MCF 10A (cell line): ENCODE measurements at regions not wholly inside any gene's neighbourhood (a gene's known extent, or its start where the extent isn't known, plus 50 kb on each side); places are given as distances from the start of the nearest gene placed in this dataset.

ENCODE experiments used
- BruUV-seq: library from RNA; stranded (reverse); fragments of 400-500 nt; replicated peaks from 2 replicates; lab custom pipeline; 2021; lab: Mats Ljungman, UMichigan
- CTCF ChIA-PET: fragments of 300-600 bp; sonication (Branson Sonifier 250); formaldehyde crosslinking; extraction: SDS; loops from one replicate; lab custom pipeline; 2021; ENCODE audit warnings: antibody characterized with exemption, inconsistent platforms; lab: Yijun Ruan, JAX
- POLR2A ChIA-PET: fragments of 300-600, 350-650 bp; sonication (Branson Sonifier 250); formaldehyde crosslinking; extraction: SDS; loops from one replicate; lab custom pipeline; 2020; ENCODE audit warnings: antibody characterized with exemption, inconsistent platforms; lab: Yijun Ruan, JAX
- DNase-seq: peaks from one replicate; pipeline ENCODE4 v3.0.0-alpha.2; 2018; ENCODE audit not compliant: unreplicated experiment
- H3K27ac Mint-ChIP-seq: one replicate; pipeline ENCODE4 v1.8.0; 2022; ENCODE audit warnings: mild to moderate bottlenecking, low read depth, mixed read lengths; ENCODE audit not compliant: unreplicated experiment
- H3K27me3 Mint-ChIP-seq: one replicate; pipeline ENCODE4 v1.8.0; 2022; ENCODE audit warnings: mixed read lengths; ENCODE audit not compliant: insufficient read depth, unreplicated experiment
- H3K36me3 Mint-ChIP-seq: one replicate; pipeline ENCODE4 v1.8.0; 2022; ENCODE audit warnings: mild to moderate bottlenecking, moderate library complexity, mixed read lengths; ENCODE audit not compliant: insufficient read depth, unreplicated experiment
- H3K4me1 Mint-ChIP-seq: one replicate; pipeline ENCODE4 v1.8.0; 2022; ENCODE audit warnings: mixed read lengths; ENCODE audit not compliant: insufficient read depth, unreplicated experiment
- H3K4me3 Mint-ChIP-seq: one replicate; pipeline ENCODE4 v1.8.0; 2022; ENCODE audit warnings: mild to moderate bottlenecking, moderate library complexity, mixed read lengths; ENCODE audit not compliant: unreplicated experiment
- H3K9me3 Mint-ChIP-seq: one replicate; pipeline ENCODE4 v1.8.0; 2022; ENCODE audit warnings: mixed read lengths; ENCODE audit not compliant: unreplicated experiment
- intact Hi-C: fragments of 100-400 bp; cut with micrococcal nuclease; formaldehyde crosslinking; loops from 2 replicates; pipeline ENCODE4 v1.14.1; 2022
- TF ChIP-seq, protein P1 (sequence below): fragments of 200-600 bp; IDR thresholded peaks from one replicate; pipeline ENCODE4 v1.8.0; 2022; ENCODE audit warnings: antibody characterized with exemption, mild to moderate bottlenecking; ENCODE audit not compliant: unreplicated experiment

DNA sequence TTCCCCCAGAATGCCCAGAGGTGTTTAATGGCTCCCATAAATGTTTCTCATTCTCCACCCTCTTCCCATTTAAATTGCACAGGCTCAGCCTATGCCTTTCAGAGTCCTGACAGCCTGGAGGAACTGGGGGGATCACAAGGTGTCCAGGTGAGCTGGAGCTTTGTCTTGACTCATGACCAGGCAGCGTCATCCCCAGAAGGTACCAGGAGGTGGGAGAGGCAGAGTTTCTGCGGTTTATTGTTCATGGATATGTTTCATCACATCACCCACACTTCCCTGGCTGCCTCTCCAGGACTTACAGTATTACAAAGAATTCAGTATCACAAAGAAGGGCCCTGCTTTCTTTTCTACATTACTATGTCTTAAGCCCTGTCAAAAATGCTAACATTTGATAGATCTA lies 103.2 kb upstream of the GALNT18 start:
- BruUV-seq, result no TSS peak
- Mint-ChIP-seq H3K4me1 (peaks cover 16% of the 10 kb centered on the region), H3K27ac (peak overlapping the region; percentile 46), H3K9me3 (peaks cover 12% of the 10 kb centered on the region), H3K36me3 (no peaks in the 10 kb centered on the region), H3K27me3 (no peaks in the 10 kb centered on the region), H3K4me3 (no peak overlapping the region)
- TF ChIP-seq, protein P1, sequence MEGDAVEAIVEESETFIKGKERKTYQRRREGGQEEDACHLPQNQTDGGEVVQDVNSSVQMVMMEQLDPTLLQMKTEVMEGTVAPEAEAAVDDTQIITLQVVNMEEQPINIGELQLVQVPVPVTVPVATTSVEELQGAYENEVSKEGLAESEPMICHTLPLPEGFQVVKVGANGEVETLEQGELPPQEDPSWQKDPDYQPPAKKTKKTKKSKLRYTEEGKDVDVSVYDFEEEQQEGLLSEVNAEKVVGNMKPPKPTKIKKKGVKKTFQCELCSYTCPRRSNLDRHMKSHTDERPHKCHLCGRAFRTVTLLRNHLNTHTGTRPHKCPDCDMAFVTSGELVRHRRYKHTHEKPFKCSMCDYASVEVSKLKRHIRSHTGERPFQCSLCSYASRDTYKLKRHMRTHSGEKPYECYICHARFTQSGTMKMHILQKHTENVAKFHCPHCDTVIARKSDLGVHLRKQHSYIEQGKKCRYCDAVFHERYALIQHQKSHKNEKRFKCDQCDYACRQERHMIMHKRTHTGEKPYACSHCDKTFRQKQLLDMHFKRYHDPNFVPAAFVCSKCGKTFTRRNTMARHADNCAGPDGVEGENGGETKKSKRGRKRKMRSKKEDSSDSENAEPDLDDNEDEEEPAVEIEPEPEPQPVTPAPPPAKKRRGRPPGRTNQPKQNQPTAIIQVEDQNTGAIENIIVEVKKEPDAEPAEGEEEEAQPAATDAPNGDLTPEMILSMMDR, result no peak
- DNase-seq, result peak; percentile 77
- intact Hi-C loops, result no loop called here
- ChIA-PET POLR2A (interaction anchor here (1.0 to 1.1 kb wide), 2 partner anchors 13 to 141 kb away, joined by 3 to 4 read pairs; no protein-coding TSS in a partner anchor), CTCF (interaction anchor here (0.6 to 1.3 kb wide), 2 partner anchors 63 to 368 kb away, joined by 3 to 4 read pairs; no protein-coding TSS in a partner anchor)

DNA sequence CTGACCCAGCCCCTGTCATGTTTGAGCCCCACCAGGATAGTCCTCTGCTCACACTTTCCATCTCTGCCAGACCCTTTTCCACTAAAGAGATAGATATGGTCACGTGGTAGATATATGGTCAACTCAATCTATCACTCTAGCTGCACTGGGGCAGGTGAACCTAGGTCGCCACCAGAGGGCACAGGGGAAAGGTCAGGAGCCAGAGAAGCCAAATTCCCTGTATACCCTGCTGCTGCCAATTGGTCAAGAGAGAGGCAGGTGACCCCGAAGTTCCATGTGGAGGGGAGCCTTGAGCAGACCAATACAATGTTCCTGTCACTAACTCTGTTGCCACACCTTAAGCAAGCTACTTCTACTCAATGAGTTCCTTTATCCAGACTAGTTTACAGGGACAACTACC lies 101.1 kb upstream of the GALNT18 start:
- ChIA-PET CTCF (interaction anchor here (0.7 to 0.9 kb wide), 2 partner anchors 34 to 65 kb away, joined by 3 to 4 read pairs; no protein-coding TSS in a partner anchor), POLR2A (no interaction called here)
- Mint-ChIP-seq H3K27me3 (no peaks in the 10 kb centered on the region), H3K9me3 (peaks cover 12% of the 10 kb centered on the region), H3K4me1 (peaks cover 19% of the 10 kb centered on the region), H3K36me3 (no peaks in the 10 kb centered on the region), H3K27ac (no peak overlapping the region), H3K4me3 (no peak overlapping the region)
- no TSS peak for BruUV-seq
- no peak for DNase-seq
- intact Hi-C loops, result no loop called here
- TF ChIP-seq, protein P1, result no peak

DNA sequence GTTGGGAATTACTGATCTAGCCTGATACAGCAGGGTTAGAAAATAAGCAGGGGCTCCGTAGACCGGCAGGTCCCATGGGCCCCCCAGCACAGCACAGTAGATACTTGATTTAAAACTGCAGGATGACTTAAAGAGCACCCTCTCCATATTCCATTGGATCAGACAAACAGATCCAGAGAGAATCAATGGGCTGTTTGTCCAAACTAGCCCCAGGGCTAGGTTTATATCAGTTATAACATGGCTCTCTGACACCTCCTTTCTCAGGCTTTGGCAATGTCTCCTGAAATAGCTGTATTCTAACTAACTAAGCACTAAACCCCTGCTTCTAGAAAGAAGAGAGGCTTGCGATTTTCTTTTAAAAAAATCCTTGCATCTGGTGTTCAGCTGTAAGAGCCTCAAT lies 100.4 kb upstream of the GALNT18 start:
- Mint-ChIP-seq H3K4me1 (peaks cover 25% of the 10 kb centered on the region), H3K27me3 (no peaks in the 10 kb centered on the region), H3K4me3 (no peak overlapping the region), H3K36me3 (peaks cover 1% of the 10 kb centered on the region), H3K27ac (no peak overlapping the region), H3K9me3 (peaks cover 6% of the 10 kb centered on the region)
- POLR2A ChIA-PET, result no interaction called here
- intact Hi-C loops, result no loop called here
- CTCF ChIA-PET, result interaction anchor here (0.7 to 0.9 kb wide), 3 partner anchors 23 to 65 kb away, joined by 3 to 4 read pairs (median 3); no protein-coding TSS in a partner anchor
- TF ChIP-seq, protein P1, result no peak
- no TSS peak for BruUV-seq
- no peak for DNase-seq

DNA sequence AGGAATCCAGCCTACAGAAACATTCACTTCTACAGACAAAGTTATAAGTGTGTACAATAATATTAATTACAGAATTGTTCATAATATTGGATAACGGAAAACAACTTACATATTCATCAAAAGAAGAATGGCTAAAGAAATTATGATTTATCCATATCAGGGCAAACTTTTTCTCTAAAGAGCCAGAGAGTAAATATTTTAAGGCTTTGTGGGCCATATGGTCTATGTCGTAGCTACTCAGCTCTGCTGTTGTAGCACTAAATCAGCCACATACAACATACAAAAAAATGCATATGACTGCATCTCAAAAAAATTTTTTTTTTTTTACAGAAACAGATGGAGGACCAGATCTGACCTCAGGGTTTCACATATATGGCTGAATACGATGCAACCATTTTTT lies 96.7 kb upstream of the GALNT18 start:
- no peak for DNase-seq
- no TSS peak for BruUV-seq
- Mint-ChIP-seq H3K27ac (peak overlapping the region; percentile 89), H3K4me1 (peaks cover 12% of the 10 kb centered on the region), H3K27me3 (no peaks in the 10 kb centered on the region), H3K4me3 (no peak overlapping the region), H3K36me3 (peaks cover 5% of the 10 kb centered on the region), H3K9me3 (peaks cover 8% of the 10 kb centered on the region)
- TF ChIP-seq, protein P1, result no peak
- POLR2A ChIA-PET, result interaction anchor here (1.1 to 2.8 kb wide), 8 partner anchors 12 to 819 kb away, joined by 3 to 22 read pairs (median 6); partner anchors contain the start of gene GALNT18
- CTCF ChIA-PET, result interaction anchor here (0.6 to 2.4 kb wide), 7 partner anchors 11 to 882 kb away, joined by 3 to 13 read pairs (median 5); no protein-coding TSS in a partner anchor
- intact Hi-C loops, result loop anchor here (5.0 kb wide), 1 partner anchor 324 kb away; no protein-coding TSS in a partner anchor
